K562 (cell line): ENCODE measurements at regions not wholly inside any gene's neighbourhood (a gene's known extent, or its start where the extent isn't known, plus 50 kb on each side); places are given as distances from the start of the nearest gene placed in this dataset.

Experiments used
- CREB1 ChIP-seq, 2 experiments: sonication (generic) in 1 of 2; formaldehyde crosslinking in 1 of 2; IDR thresholded peaks; 2 replicates each; pipeline versions ENCODE4 v1.6.1 to v1.8.0; 2012 to 2022; ENCODE audit warnings: inconsistent platforms in 1 of 2, mild to moderate bottlenecking in 1 of 2, missing genetic modification reagents in 1 of 2, moderate library complexity in 1 of 2
- ELF1 ChIP-seq: fragments of 200-800 bp; sonication (Bioruptor generic); IDR thresholded peaks from 2 replicates; pipeline ENCODE4 v1.6.1; 2016; ENCODE audit warnings: missing genetic modification characterization, missing compliant biosample characterization
- EZH2 ChIP-seq: IDR thresholded peaks from 2 replicates; pipeline ENCODE4 v1.6.1; 2012; ENCODE audit warnings: low read depth, mild to moderate bottlenecking, inconsistent platforms, low read length, borderline replicate concordance
- LARP7 ChIP-seq: fragments of 450-650 bp; IDR thresholded peaks from 2 replicates; pipeline ENCODE4 v1.6.1; 2016
- RAD51 ChIP-seq: fragments of 450-650 bp; IDR thresholded peaks from 2 replicates; pipeline ENCODE4 v1.7.1; 2016; ENCODE audit warnings: low read depth, mild to moderate bottlenecking, borderline replicate concordance
- YY1 ChIP-seq, 3 experiments: IDR thresholded peaks; 2 replicates each; pipeline ENCODE4 v1.6.1; 2011; ENCODE audit warnings: low read length in 2 of 3, mild to moderate bottlenecking in 2 of 3, moderate library complexity in 2 of 3, borderline replicate concordance in 1 of 3, control low read depth in 1 of 3, low read depth in 1 of 3; ENCODE audit not compliant: insufficient read depth in 3 of 3, insufficient replicate concordance in 2 of 3, control insufficient read depth in 1 of 3, insufficient read length in 1 of 3; ENCODE audit errors: extremely low read depth in 1 of 3
- ZBED1 ChIP-seq: IDR thresholded peaks from 2 replicates; pipeline ENCODE4 v1.6.1; 2014
- ZBTB1 ChIP-seq: sonication (generic); formaldehyde crosslinking; IDR thresholded peaks from 2 replicates; pipeline ENCODE4 v1.8.1; 2023; ENCODE audit warnings: missing genetic modification reagents, low read depth, mild to moderate bottlenecking, borderline replicate concordance
- ZFPM2 ChIP-seq: fragments of 250-450 bp; sonication (Bioruptor Pico); IDR thresholded peaks from 2 replicates; pipeline ENCODE4 v1.5.1; 2022; ENCODE audit warnings: mild to moderate bottlenecking
- ZNF324 ChIP-seq: fragments of 250-450 bp; sonication (Bioruptor Pico); IDR thresholded peaks from 2 replicates; pipeline ENCODE4 v1.4.0; 2020; ENCODE audit warnings: mild to moderate bottlenecking
- ZNF707 ChIP-seq: fragments of 250-450 bp; sonication (Bioruptor Pico); conservative IDR thresholded peaks from 2 replicates; pipeline ENCODE4 v1.8.0; 2022; ENCODE audit warnings: inconsistent platforms, mild to moderate bottlenecking, moderate library complexity
- TF ChIP-seq, protein P1 (sequence below), 3 experiments: IDR thresholded peaks in 2 of 3; conservative IDR thresholded peaks in 1 of 3; 2 replicates each; pipeline ENCODE4 v1.5.1; 2011 to 2012; ENCODE audit warnings: low read length in 3 of 3, mild to moderate bottlenecking in 3 of 3, control low read depth in 2 of 3, improper control_type of control experiment in 1 of 3, inconsistent platforms in 1 of 3, low read depth in 1 of 3, mixed read lengths in 1 of 3, moderate library complexity in 1 of 3; ENCODE audit not compliant: insufficient read depth in 2 of 3
- TF ChIP-seq, protein P2 (sequence below), 2 experiments: fragments of 450-650 bp in 1 of 2; sonication (generic) in 1 of 2; formaldehyde crosslinking in 1 of 2; IDR thresholded peaks; 2 replicates each; pipeline versions ENCODE4 v1.7.1 to v1.9.0; 2016 to 2022; ENCODE audit warnings: inconsistent platforms in 1 of 2, mild to moderate bottlenecking in 1 of 2, missing genetic modification reagents in 1 of 2

DNA sequence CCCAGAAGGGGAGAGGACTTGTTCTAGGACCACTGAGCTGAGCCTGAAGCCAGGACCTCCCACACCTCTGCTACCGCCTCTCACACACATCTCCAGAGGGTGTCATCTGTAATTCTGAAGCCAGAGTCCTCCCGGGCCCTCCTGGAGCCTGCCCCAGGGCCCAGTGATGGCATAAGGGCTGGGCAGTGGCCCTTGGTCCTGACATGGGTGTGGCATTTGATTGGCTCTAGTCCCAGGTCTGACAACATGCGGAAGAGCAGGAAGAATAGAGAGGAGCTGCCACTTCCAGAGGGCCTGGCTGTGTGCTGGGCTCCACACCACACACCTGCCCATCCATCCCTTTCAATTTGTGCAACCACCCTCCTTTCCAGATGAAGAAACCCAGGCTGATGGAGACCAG is 144.3 kb upstream of the GSC start:
- no peak for TF ChIP-seq EZH2
- TF ChIP-seq LARP7: no peak
- TF ChIP-seq ZNF707: no peak
- no peak for TF ChIP-seq YY1 (IDR thresholded peaks at IDR 0.05; ENCODE audit: borderline replicate concordance in 1 of 3, control insufficient read depth in 1 of 3, extremely low read depth in 1 of 3, insufficient read depth in 3 of 3, insufficient read length in 1 of 3, insufficient replicate concordance in 2 of 3, low read depth in 1 of 3, low read length in 2 of 3)
- no peak for TF ChIP-seq ZFPM2 (CRISPR knock-in tag)
- TF ChIP-seq CREB1 (IDR thresholded peaks at IDR 0.05): no peak
- TF ChIP-seq CREB1 (CRISPR knock-in tag; IDR thresholded peaks at IDR 0.05): no peak
- no peak for TF ChIP-seq ELF1 (tag)
- TF ChIP-seq, protein P1, sequence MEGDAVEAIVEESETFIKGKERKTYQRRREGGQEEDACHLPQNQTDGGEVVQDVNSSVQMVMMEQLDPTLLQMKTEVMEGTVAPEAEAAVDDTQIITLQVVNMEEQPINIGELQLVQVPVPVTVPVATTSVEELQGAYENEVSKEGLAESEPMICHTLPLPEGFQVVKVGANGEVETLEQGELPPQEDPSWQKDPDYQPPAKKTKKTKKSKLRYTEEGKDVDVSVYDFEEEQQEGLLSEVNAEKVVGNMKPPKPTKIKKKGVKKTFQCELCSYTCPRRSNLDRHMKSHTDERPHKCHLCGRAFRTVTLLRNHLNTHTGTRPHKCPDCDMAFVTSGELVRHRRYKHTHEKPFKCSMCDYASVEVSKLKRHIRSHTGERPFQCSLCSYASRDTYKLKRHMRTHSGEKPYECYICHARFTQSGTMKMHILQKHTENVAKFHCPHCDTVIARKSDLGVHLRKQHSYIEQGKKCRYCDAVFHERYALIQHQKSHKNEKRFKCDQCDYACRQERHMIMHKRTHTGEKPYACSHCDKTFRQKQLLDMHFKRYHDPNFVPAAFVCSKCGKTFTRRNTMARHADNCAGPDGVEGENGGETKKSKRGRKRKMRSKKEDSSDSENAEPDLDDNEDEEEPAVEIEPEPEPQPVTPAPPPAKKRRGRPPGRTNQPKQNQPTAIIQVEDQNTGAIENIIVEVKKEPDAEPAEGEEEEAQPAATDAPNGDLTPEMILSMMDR (IDR thresholded peaks at IDR 0.05 in 2 of 3, conservative IDR thresholded peaks at IDR 0.05 in 1 of 3; ENCODE audit: insufficient read depth in 2 of 3, low read depth in 1 of 3, low read length in 3 of 3): no peak
- no peak for TF ChIP-seq ZBTB1
- no peak for TF ChIP-seq ZBED1
- no peak for TF ChIP-seq RAD51
- TF ChIP-seq ZNF324 (CRISPR knock-in tag): no peak
- TF ChIP-seq, protein P2, sequence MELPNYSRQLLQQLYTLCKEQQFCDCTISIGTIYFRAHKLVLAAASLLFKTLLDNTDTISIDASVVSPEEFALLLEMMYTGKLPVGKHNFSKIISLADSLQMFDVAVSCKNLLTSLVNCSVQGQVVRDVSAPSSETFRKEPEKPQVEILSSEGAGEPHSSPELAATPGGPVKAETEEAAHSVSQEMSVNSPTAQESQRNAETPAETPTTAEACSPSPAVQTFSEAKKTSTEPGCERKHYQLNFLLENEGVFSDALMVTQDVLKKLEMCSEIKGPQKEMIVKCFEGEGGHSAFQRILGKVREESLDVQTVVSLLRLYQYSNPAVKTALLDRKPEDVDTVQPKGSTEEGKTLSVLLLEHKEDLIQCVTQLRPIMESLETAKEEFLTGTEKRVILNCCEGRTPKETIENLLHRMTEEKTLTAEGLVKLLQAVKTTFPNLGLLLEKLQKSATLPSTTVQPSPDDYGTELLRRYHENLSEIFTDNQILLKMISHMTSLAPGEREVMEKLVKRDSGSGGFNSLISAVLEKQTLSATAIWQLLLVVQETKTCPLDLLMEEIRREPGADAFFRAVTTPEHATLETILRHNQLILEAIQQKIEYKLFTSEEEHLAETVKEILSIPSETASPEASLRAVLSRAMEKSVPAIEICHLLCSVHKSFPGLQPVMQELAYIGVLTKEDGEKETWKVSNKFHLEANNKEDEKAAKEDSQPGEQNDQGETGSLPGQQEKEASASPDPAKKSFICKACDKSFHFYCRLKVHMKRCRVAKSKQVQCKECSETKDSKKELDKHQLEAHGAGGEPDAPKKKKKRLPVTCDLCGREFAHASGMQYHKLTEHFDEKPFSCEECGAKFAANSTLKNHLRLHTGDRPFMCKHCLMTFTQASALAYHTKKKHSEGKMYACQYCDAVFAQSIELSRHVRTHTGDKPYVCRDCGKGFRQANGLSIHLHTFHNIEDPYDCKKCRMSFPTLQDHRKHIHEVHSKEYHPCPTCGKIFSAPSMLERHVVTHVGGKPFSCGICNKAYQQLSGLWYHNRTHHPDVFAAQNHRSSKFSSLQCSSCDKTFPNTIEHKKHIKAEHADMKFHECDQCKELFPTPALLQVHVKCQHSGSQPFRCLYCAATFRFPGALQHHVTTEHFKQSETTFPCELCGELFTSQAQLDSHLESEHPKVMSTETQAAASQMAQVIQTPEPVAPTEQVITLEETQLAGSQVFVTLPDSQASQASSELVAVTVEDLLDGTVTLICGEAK (IDR thresholded peaks at IDR 0.05): no peak
- TF ChIP-seq, protein P2 (CRISPR knock-in tag; IDR thresholded peaks at IDR 0.05): no peak
